ENCODE measurements at regions not wholly inside any gene's neighbourhood (a gene's known extent, or its start where the extent isn't known, plus 50 kb on each side); places are given as distances from the start of the nearest gene placed in this dataset.

DNA sequence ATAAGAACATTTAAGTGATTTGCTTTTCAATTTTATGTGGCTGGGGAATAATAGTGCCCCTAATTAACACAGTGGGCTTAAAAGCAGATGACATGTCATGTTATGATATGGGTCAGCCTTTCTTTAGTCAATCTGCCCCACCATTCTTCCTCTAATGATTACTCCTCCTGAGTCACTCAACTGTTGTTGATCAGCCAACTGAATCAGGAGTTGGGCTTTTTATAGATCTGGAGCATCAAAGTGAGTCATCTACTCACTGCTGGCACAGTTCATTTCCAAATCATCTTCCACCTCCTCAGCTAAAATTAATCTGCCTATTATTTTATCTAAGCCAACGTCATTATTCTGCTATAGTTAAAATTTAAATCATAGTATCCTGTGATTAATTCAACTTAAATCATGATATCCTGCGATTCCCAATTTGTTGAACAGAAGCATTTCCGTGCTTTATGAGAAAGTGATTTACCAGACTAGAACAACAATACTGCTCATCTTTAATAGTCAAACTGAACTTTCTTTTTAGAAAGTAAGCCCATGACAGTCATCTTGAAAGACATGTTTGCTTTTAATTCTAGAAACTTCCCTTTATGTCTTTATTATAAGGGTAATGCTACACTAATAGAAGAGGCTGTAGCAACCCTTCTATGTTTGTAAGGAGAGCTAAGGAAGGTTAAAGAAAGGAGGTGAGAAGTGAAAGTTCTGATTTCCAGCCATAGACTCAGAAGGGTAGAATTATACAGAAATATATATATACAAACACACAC, 551.4 kb downstream of the TBC1D4 start:
- no peak for DNase-seq

DNA sequence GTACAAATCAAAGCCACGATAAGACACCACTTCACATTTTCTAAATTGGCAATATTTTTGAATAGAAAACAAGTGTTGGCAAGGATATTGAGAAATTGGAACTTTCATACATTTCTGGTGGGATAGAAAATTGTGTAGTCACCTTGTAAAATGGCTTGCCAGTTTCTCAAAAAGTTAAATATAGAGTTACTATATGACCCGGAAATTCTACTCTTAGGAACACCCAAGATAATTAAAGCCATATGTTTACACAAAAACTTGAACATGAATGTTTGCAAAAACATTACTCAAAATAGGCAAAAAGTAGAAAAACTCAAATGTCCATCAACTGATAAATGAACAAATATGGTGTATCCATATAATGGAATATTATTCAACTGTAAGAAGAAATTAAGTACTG, 552.5 kb downstream of the TBC1D4 start:
- DNase-seq, result no peak

DNA sequence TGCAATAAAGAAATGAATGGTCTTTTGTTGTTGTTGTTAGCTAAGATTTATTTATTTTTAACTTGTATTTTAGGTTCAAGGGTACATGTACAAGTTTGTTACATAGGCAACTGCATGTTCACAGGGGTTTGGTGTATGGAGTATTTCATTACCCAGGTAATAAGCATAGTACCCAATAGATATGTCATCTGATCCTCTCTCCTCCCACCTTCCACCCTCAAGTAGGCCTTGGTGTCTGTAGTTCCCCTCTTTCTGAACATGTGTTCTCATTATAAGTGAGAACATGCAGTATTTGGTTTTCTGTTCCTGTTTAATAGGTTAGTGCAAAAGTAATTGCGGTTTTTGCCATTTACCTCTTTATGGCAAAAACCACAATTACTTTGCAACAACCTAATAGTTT, 554.1 kb downstream of the TBC1D4 start:
- DNase-seq, result no peak

DNA sequence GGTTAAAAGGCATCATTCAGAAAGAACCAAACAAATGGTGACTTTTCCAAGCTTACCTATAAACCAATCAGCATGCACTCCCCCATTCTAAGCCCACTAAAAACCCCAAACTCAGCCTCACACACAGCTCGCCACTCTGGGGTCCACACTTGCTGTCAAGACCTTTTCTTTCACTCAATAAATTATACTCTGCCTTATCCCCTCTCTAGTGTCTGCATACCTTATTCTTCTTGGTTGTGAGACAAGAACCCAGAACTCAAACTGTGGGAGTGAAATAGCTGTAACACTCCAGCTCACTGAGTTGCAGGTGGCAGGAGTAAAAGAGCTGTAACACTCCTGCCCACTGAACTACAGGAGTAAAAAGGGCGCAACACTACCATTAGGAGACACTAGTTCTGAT, 559.0 kb downstream of the TBC1D4 start:
- no peak for DNase-seq

GRCh38 chr13:74921326-74921725, 560.6 kb downstream of the TBC1D4 start:
- no peak for DNase-seq

DNA sequence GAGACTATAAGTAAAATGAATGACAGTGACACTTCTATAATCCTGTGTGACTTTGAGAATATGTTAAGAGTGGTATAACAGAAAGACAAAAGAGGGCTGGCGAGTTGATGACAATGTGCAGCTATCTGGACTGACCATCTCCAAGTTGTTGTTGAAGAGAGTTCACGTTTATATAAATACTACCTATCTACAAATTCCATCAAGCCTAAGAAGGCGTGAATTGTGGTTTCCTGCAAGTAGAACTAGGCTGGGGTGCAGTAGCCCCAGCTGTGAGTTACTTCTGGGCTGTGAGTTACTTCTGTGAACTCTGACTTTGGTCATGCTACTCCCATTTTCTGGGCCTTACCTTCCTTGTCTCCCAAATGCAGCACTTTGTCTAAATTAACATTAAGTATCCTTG, 561.0 kb downstream of the TBC1D4 start:
- no peak for DNase-seq

GRCh38 chr13:74920361-74920760, 561.6 kb downstream of the TBC1D4 start:
- DNase-seq, result no peak

GRCh38 chr13:74919914-74920313, 562.1 kb downstream of the TBC1D4 start:
- DNase-seq, result no peak

- no peak for DNase-seq
Measured at GRCh38 chr13:74912898-74913297, 569.1 kb downstream of the TBC1D4 start.

GRCh38 chr13:74910415-74910814, 571.6 kb downstream of the TBC1D4 start:
- DNase-seq, result no peak

DNA sequence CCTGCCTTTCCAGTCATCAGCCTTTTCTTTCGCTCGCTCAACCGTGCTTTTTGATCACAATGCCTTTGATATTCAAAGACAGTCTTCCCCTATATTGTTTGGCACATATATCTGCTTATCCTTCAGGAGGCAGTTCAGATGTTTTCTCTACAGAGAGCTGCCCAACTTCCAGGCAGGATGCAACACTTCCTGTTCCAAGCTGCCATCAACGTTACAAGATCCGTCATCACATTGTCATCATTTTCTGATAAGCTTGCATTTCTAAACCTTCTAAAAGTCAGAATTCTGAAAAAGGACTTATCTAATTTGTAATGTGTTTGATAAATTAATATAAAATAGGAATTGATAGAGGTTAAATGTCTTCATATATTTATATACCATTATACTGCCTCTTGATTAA, 574.2 kb downstream of the TBC1D4 start:
- no peak for DNase-seq

DNA sequence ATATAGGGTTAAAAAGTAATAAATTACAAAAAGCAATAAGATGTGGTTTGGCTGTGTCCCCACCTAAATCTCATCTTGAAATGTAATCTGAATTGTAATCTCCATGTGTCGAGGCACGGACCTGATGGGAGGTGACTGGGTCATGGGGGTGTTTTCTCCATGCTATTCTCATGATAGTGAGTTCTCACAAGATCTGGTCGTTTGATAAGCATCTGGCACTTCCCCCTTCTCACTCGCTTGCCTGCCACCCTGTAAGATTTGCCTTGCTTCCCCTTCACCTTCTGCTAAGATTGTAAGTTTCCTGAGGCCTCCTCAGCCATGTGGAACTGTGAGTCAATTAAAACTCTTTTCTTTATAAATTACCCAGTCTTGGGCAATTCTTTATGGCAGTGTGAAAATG, 577.4 kb downstream of the TBC1D4 start:
- DNase-seq, result no peak

DNA sequence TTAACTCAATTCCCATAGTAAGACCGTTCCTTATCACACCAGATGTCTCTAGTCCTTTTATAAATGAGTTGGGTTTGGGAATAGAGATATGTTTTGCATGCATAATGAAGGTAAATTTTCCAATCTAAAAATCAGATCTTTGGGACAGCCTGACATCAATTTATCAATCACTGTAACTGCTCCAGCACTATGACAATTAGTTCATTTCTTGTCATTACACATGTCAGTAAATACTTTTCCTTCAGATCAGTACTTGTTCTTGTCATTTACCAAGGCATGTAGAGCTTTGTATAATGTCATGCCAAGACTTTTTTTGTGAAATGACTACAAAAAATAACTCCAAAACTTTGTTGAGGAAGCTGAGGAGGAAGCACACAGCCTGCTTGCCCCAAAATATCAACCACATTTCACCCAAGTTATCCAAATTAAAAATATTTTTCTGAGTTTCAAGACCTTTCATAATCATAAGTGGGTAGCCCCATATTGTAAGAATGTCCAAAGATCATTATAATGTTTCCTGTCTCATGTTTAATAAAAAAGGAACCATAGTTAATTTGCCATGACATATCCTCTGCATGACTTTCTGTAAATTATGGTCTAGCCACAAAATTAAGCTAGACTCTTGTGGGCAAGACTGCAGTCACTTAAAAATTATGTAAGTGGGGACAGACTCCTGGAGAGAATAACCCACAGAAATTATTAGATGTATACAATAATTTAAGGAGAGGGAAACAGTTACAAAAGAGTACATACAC, 586.8 kb downstream of the TBC1D4 start:
- DNase-seq, result no peak

DNA sequence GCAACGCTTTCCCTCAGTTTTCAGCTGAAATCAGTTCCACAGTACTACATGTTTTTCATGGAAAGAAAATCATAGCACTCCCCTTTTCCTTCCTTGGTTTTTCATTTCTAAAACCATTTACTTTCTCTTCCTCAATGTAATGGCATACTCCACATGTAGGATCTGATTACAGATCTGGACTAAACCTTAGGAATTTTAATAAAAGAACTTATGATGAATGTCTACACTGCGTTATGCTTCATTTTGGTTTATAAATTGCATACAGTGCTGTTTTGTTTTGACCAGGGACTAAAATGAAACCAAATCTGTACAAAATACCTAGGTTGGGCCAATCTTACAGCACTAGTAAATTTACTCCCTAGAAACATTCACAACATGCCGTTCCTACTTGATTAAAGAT, 589.9 kb downstream of the TBC1D4 start:
- no peak for DNase-seq

GRCh38 chr13:74891610-74892009, 590.4 kb downstream of the TBC1D4 start:
- DNase-seq, result no peak

DNA sequence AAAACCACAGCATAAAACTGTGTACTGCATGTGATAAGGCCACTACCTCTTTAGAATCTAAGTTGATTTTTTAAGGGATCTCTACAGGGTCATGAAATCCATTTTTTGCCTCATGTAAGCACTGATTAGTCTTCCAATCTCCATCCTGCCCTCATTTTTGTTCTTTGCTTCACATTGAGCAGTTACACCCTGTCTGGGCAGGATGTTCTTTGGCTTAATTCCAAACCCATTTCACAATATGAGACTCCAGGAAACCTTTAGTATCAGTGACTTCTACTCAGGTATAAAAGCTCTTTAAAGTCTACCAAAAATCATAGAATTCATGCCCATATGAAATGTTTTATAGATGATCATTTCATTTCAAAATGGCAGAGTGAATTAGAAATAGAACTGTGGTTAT, 592.6 kb downstream of the TBC1D4 start:
- DNase-seq, result no peak

GRCh38 chr13:74886502-74886901, 595.5 kb downstream of the TBC1D4 start:
- no peak for DNase-seq

GRCh38 chr13:74883834-74884233, 598.1 kb downstream of the TBC1D4 start:
- no peak for DNase-seq

DNA sequence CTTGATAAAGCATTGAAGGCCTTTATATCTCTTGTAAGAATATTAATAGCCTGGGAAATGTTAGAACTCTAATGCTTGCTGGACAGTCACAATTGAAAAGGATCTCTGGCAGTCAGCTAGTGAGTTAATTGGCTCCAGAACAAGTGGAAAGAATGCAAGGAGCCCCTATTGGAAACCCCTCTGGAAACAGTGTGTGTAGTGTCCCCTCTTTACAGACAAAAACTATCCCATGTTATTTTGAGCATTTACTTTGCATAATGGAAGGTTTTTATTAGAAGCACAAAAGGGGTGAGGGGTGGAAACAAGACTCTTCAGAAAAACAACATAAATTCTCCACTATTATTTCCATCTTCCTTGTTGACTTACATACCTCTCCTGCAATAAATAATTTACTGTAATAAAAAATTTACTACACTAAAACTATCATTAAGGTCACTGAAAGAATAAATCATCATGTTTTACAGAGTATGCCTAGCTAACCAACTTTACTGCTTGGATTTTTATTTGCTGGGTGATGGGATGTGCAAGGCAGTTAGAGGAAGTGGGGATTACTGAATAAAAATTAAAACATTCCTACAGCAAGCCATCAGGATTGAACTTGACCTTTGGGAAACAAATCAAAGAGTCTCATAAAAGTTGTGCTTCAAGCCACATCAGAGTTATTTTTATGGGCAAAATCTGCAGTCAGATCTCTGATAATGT, 610.4 kb downstream of the TBC1D4 start:
- no peak for DNase-seq

DNA sequence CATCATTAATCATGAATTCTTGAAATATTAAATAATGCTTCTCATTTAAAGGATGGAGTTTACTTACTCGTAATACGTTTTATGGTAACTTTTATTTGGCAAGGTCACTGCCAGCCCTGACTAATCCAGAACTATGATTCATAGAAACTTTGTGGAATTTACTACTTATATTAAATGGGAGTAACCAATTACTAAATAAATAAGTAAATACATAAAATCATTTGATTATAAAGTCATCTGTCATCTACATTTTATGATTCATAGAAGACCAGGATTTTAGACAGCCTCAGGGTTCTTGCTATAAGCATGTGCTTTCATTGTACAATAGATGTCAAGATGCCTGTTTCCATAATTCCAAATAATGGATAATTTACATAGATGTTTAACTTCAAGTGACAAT, 611.1 kb downstream of the TBC1D4 start:
- no peak for DNase-seq

DNA sequence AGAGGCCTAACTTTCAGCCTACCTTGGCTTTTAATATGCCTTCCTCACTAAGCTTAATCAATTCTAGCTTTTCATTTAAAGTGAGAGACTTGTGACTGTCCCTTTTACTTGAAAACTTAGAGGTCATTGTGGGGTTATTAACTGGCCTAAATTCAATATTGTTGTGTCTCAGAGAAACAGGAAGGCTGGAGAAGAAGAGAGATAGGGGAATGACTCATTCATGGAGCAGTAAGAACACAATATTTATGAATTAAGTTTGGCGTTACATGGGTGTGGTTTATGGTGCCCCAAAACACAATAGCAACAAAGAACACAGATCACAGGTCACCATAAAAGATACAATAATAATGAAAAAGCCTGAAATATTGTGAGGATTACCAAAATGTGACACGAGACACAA, 612.1 kb downstream of the TBC1D4 start:
- DNase-seq, result no peak

GRCh38 chr13:74868049-74868448, 613.9 kb downstream of the TBC1D4 start:
- no peak for DNase-seq

DNA sequence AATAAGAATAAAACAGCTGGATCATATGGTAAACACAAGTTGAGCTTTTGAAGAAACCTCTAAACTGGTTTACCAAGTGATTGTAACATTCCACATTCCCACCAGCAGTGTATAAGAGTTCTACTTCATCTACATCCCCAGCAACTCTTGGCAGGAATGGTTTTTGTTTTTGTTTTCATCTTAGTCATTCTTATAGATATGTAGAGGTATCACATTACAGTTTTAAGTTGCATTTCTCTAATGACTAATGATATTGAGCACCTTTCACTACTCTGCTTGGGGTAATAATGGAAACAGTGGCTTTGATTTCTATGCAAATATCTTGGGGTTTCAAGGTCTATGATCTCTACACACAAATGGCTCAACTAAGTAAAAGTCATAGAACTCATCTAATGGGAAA, 614.5 kb downstream of the TBC1D4 start:
- DNase-seq, result no peak

GRCh38 chr13:74866101-74866500, 615.9 kb downstream of the TBC1D4 start:
- DNase-seq, result no peak

Measured in retina (tissue), 1 donor.